AG09319 (cell line): ENCODE measurements at regions not wholly inside any gene's neighbourhood (a gene's known extent, or its start where the extent isn't known, plus 50 kb on each side); places are given as distances from the start of the nearest gene placed in this dataset.

Source experiments
- DNase-seq: peaks from one replicate; pipeline ENCODE4 v3.0.0-alpha.2; 2010; ENCODE audit warnings: low read depth; ENCODE audit errors: extremely low read depth
- TF ChIP-seq, protein P1 (sequence below): IDR thresholded peaks from 2 replicates; pipeline ENCODE4 v1.5.1; 2011; ENCODE audit warnings: low read depth, mild to moderate bottlenecking, inconsistent platforms, low read length, moderate library complexity

DNA sequence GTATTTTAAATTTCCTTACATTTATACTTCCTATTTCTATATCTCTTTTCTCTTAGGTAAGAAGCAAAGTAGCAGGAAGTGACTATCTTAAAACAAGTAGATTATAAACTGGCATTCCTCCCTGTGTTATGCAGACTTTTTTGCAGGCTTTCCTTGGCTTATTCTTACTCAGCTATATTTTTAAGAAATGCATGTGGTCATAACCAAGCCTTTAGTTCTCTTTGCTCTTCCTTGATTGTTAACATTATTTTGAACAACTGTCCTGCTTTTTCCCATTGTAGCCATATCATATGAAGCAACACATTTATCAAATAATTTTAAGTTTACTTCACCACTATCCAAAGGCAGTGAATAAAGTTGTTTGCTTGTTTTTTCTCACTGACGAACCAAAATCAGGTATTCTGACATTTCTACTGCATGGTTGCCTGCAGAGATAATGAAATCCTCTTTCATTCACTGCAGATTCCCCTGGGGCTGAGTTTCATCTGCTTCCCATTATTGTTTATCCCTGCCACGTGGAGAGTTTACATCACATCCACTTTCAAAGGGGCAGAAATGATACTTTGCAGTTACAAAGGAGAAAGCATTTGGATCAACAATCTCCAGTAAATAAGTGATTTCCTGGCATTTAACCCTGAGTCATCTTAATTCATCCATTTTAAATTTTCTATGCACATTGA, 389.9 kb upstream of the SEMA3C start:
- TF ChIP-seq, protein P1, sequence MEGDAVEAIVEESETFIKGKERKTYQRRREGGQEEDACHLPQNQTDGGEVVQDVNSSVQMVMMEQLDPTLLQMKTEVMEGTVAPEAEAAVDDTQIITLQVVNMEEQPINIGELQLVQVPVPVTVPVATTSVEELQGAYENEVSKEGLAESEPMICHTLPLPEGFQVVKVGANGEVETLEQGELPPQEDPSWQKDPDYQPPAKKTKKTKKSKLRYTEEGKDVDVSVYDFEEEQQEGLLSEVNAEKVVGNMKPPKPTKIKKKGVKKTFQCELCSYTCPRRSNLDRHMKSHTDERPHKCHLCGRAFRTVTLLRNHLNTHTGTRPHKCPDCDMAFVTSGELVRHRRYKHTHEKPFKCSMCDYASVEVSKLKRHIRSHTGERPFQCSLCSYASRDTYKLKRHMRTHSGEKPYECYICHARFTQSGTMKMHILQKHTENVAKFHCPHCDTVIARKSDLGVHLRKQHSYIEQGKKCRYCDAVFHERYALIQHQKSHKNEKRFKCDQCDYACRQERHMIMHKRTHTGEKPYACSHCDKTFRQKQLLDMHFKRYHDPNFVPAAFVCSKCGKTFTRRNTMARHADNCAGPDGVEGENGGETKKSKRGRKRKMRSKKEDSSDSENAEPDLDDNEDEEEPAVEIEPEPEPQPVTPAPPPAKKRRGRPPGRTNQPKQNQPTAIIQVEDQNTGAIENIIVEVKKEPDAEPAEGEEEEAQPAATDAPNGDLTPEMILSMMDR = no peak
- DNase-seq = peak; percentile 35

DNA sequence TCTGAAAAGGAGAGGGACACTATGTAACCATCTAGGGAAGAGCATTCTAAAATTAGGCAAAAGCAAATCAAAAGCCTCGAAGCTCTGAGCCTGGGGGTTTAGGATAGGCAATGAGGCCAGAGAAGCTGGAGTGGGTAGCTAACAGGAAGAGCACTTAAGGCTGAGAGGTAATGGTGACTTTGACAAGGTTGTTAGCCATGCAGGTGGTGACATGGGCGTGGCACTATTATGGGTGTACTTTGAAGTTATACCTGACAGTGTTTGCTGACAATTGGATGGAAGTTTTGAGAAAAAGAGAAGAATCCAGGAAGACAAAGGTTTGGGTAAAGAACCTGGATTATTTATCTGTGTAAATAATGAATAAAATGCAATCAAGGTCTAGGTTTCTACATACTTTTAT, 383.0 kb upstream of the SEMA3C start:
- TF ChIP-seq, protein P1 = no peak
- DNase-seq = no peak

DNA sequence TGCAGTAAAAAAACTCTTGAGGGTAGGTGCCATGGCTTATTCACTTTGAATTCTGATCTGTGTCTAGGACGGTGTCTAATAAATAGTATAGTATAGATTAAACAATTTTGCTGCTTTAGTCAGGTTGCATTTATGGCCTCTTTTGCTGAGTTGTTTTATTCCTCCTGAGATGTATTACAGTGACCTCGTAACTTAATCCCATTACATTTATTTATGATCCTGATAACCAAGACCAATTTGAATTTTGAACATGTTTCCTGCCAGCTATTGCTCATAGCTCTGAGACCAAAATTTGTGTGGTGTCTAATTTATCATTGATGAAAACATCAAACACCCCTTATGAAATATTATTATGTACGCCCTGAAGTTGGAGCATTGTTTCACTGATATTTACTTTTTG, 381.9 kb upstream of the SEMA3C start:
- TF ChIP-seq, protein P1 = no peak
- DNase-seq = no peak

DNA sequence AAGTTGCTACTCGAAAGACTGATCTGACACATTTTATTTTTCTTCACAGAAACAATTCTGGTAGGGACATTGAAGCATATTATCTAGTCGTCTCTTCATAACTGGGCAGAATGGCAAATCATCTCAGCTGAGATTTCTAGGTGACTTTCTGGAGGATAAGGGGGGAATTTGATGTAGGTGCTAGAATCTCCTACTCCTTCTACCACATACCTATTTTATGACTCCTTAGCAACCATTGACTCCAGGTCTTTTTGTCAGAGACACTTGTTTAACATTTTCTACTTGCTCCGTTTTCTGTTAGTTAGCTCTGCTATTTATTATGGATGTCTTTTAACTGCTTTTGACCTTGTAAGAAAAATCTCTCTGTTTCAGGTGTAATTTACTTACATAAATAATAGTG, 380.9 kb upstream of the SEMA3C start:
- DNase-seq = no peak
- TF ChIP-seq, protein P1 = no peak

DNA sequence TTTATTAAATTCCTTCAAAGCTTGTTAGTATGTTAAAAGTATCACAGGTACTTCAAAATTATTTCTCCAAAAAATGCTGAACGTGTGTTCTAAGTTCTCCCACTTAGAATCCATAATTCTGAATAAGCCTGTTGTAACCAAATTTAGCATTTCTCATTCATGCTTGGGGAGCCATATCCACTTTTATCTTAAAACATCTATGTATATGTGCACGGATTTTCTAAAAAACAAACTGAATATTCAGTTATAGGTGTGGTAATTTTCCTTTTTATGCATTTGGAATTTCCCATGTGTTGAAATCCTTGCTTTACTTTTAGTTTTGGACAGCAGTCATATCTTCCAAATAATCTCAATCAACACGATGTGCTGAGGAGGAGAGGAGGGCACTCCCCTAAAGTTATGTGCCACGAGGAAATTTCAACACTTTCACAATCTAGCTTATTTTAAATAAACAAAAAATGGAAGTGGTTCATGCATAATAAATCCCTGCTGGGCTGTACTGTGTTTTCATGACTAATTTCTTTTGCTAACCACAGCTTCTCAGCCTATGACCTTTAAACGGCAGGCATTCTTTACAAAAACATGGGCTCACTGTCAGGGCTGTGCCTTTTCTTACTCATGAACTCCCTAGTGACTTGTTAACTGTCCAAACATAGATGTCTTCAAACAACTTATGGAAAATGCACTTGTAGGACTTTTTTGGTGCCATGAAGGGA, 380.3 kb upstream of the SEMA3C start:
- TF ChIP-seq, protein P1 = no peak
- DNase-seq = peak; percentile 87

DNA sequence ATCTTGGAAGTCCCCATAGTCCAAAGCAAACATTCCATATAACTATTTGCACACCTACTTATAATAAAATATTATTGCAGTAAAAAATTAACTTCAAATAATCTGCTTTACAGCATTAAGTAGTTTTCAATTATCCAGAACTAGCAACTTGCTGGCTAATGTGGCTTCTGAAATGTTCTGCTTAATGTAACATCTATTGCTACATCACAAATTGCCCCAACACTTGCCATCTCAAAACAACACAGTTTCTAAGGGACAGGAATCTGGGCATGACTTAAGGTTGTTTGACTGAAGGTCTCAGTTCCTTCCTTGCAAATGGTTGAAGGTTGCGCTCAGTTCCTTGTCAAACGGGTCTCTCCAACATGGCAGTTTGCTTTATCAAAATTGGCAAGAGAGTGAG, 378.5 kb upstream of the SEMA3C start:
- no peak for DNase-seq
- TF ChIP-seq, protein P1 = no peak

DNA sequence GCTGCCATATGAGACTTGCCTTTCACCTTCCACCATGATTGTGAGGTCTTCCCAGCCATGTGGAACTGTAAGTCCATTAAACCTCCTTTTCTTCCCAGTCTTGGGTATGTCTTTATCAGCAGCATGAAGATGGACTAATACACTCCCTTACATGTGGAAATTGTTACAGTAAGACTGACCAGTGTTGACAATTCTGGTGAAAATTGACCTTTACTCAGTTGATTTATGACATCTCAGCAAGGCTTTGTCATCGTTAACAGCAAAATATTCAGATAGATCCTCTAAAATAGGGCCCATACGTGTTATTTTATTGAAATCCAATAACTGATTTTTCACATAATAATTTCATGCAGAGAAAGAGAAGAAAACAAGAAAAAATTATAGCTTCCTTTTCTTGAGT, 377.9 kb upstream of the SEMA3C start:
- TF ChIP-seq, protein P1 = no peak
- no peak for DNase-seq
